ENCODE measurements at regions not wholly inside any gene's neighbourhood (a gene's known extent, or its start where the extent isn't known, plus 50 kb on each side); places are given as distances from the start of the nearest gene placed in this dataset.

GRCh38 chr13:59247171-59247570, 916.6 kb downstream of the DIAPH3 start:
- H3F3A ChIP-seq (ENCODE audit: low read depth) = no peaks in the 10 kb centered on the region
- H3K4me1 ChIP-seq (ENCODE audit: insufficient read depth, low read length, poor library complexity, severe bottlenecking) = no peaks in the 10 kb centered on the region
- no peaks in the 10 kb centered on the region for H3K36me3 ChIP-seq (ENCODE audit: insufficient read depth, low read length)
- H3K4me3 ChIP-seq (ENCODE audit: low read length, poor library complexity, severe bottlenecking) = no peak overlapping the region
- no peaks in the 10 kb centered on the region for H4K20me1 ChIP-seq (ENCODE audit: insufficient read depth, low read length, poor library complexity, severe bottlenecking)
- no peak overlapping the region for H3K4me2 ChIP-seq (ENCODE audit: low read depth, low read length, poor library complexity, severe bottlenecking)
- no peaks in the 10 kb centered on the region for H3K9me3 ChIP-seq (ENCODE audit: insufficient read depth, low read depth, low read length)
- no peak overlapping the region for H2AFZ ChIP-seq (ENCODE audit: low read length)
- H3K9ac ChIP-seq (ENCODE audit: low read depth, low read length, poor library complexity, severe bottlenecking) = no peak overlapping the region
- TF ChIP-seq CTCF (conservative IDR thresholded peaks at IDR 0.05; ENCODE audit: low read length) (no peak), EZH2phosphoT487 (IDR thresholded peaks at IDR 0.05; ENCODE audit: borderline replicate concordance) (no peak)
- no peaks in the 10 kb centered on the region for H3K9me2 ChIP-seq (replicated peaks; ENCODE audit: low read depth, low read length)
- H3K27me3 ChIP-seq (ENCODE audit: insufficient read depth, low read length, poor library complexity, severe bottlenecking) = no peaks in the 10 kb centered on the region
- H3K79me2 ChIP-seq (ENCODE audit: insufficient read depth, low read length) = no peaks in the 10 kb centered on the region

- H3K36me3 ChIP-seq (ENCODE audit: insufficient read depth, low read length) = no peaks in the 10 kb centered on the region
- H3K9ac ChIP-seq (ENCODE audit: low read depth, low read length, poor library complexity, severe bottlenecking) = no peak overlapping the region
- no peaks in the 10 kb centered on the region for H3K79me2 ChIP-seq (ENCODE audit: insufficient read depth, low read length)
- H3K4me3 ChIP-seq (ENCODE audit: low read length, poor library complexity, severe bottlenecking) = no peak overlapping the region
- TF ChIP-seq CTCF (conservative IDR thresholded peaks at IDR 0.05; ENCODE audit: low read length) (no peak), EZH2phosphoT487 (IDR thresholded peaks at IDR 0.05; ENCODE audit: borderline replicate concordance) (no peak)
- no peak overlapping the region for H3K4me2 ChIP-seq (ENCODE audit: low read depth, low read length, poor library complexity, severe bottlenecking)
- no peaks in the 10 kb centered on the region for H3K27me3 ChIP-seq (ENCODE audit: insufficient read depth, low read length, poor library complexity, severe bottlenecking)
- H4K20me1 ChIP-seq (ENCODE audit: insufficient read depth, low read length, poor library complexity, severe bottlenecking) = no peaks in the 10 kb centered on the region
- no peak overlapping the region for H2AFZ ChIP-seq (ENCODE audit: low read length)
- H3K9me2 ChIP-seq (replicated peaks; ENCODE audit: low read depth, low read length) = no peaks in the 10 kb centered on the region
- no peaks in the 10 kb centered on the region for H3K9me3 ChIP-seq (ENCODE audit: insufficient read depth, low read depth, low read length)
- H3F3A ChIP-seq (ENCODE audit: low read depth) = no peaks in the 10 kb centered on the region
- H3K4me1 ChIP-seq (ENCODE audit: insufficient read depth, low read length, poor library complexity, severe bottlenecking) = no peaks in the 10 kb centered on the region
Observed at GRCh38 chr13:59250336-59251189, 913.2 kb downstream of the DIAPH3 start.

DNA sequence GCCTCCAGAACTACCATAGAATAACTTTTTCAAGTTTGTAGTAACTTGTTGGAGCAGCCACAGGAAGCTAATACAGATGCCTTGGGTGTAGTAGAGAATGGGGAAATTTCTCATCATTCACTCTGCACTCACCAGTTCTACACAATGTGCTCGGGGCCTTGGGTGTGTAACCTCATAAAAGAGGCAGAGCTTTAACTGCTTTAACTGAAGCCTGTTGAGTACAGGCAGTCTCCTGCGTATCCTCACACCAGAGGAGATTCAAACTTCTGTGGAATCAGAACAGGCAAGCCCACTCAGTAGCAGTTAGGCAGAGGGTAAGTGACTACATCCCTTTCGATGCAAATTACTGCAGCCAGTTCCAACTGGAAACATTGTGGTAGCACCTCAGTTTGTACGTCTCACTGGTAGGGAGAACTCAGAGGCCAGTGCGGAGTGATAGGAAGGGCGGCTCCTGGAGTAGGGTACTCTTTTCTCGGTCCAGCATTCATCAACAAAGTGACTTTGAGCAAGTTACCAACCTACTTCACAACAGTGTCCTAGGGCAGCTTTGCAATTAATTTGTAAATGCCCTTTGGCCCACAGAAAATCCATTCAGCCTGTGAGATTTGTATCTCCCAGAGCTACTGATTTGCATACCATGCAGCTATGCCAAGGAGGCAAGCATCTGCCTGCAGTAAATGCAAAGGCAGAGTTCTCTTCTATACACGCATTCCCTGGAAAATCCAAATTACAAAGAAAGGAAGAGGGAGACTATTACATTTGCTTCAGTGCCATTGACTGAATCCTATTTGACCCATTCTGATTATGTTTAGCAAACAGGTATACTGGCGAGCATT, 904.3 kb downstream of the DIAPH3 start:
- H3K36me3 ChIP-seq (ENCODE audit: insufficient read depth, low read length) = no peaks in the 10 kb centered on the region
- H3K27me3 ChIP-seq (ENCODE audit: insufficient read depth, low read length, poor library complexity, severe bottlenecking) = no peaks in the 10 kb centered on the region
- no peaks in the 10 kb centered on the region for H3K9me3 ChIP-seq (ENCODE audit: insufficient read depth, low read depth, low read length)
- H3K4me2 ChIP-seq (ENCODE audit: low read depth, low read length, poor library complexity, severe bottlenecking) = no peak overlapping the region
- H3K4me3 ChIP-seq (ENCODE audit: low read length, poor library complexity, severe bottlenecking) = no peak overlapping the region
- no peak overlapping the region for H2AFZ ChIP-seq (ENCODE audit: low read length)
- H3F3A ChIP-seq (ENCODE audit: low read depth) = no peaks in the 10 kb centered on the region
- H4K20me1 ChIP-seq (ENCODE audit: insufficient read depth, low read length, poor library complexity, severe bottlenecking) = no peaks in the 10 kb centered on the region
- H3K9ac ChIP-seq (ENCODE audit: low read depth, low read length, poor library complexity, severe bottlenecking) = no peak overlapping the region
- H3K79me2 ChIP-seq (ENCODE audit: insufficient read depth, low read length) = no peaks in the 10 kb centered on the region
- no peak for TF ChIP-seq CTCF (conservative IDR thresholded peaks at IDR 0.05; ENCODE audit: low read length)
- TF ChIP-seq EZH2phosphoT487 (IDR thresholded peaks at IDR 0.05; ENCODE audit: borderline replicate concordance) = no peak
- no peaks in the 10 kb centered on the region for H3K4me1 ChIP-seq (ENCODE audit: insufficient read depth, low read length, poor library complexity, severe bottlenecking)
- no peaks in the 10 kb centered on the region for H3K9me2 ChIP-seq (replicated peaks; ENCODE audit: low read depth, low read length)
